H9 (cell line): ENCODE measurements at regions not wholly inside any gene's neighbourhood (a gene's known extent, or its start where the extent isn't known, plus 50 kb on each side); places are given as distances from the start of the nearest gene placed in this dataset.
A peak's percentile ranks its signal among the peaks of the same experiment; 100 is the strongest.

Source experiments
- DNase-seq: peaks from one replicate; pipeline ENCODE4 v3.0.0-alpha.2; 2017
- H2AFZ ChIP-seq: one replicate; pipeline ENCODE4 v1.6.1; 2013; ENCODE audit warnings: mild to moderate bottlenecking, low read length, control low read depth, moderate library complexity
- H2AK5ac ChIP-seq: 2 replicates; pipeline ENCODE4 v1.6.1; 2013; ENCODE audit warnings: low read length, control low read depth, mixed read lengths; ENCODE audit not compliant: insufficient read length
- H2BK120ac ChIP-seq: one replicate; pipeline ENCODE4 v1.6.1; 2013; ENCODE audit warnings: low read depth, mild to moderate bottlenecking, low read length, control low read depth, inconsistent platforms; ENCODE audit not compliant: poor library complexity, severe bottlenecking
- H2BK12ac ChIP-seq: 2 replicates; pipeline ENCODE4 v1.6.1; 2013; ENCODE audit warnings: low read length, control low read depth, mixed read lengths, low read depth; ENCODE audit not compliant: insufficient read length
- H2BK15ac ChIP-seq: 2 replicates; pipeline ENCODE4 v1.6.1; 2013; ENCODE audit warnings: low read depth, low read length, control low read depth
- H2BK20ac ChIP-seq: one replicate; pipeline ENCODE4 v1.6.1; 2013; ENCODE audit warnings: low read depth, mild to moderate bottlenecking, low read length, control low read depth, inconsistent platforms; ENCODE audit not compliant: poor library complexity, severe bottlenecking
- H2BK5ac ChIP-seq: 2 replicates; pipeline ENCODE4 v1.6.1; 2013; ENCODE audit warnings: low read length, control low read depth, mixed read lengths; ENCODE audit not compliant: insufficient read length
- H3K14ac ChIP-seq: 2 replicates; pipeline ENCODE4 v1.6.1; 2013; ENCODE audit warnings: low read length, control low read depth; ENCODE audit not compliant: insufficient read depth
- H3K18ac ChIP-seq: 2 replicates; pipeline ENCODE4 v1.6.1; 2013; ENCODE audit warnings: low read depth, mild to moderate bottlenecking, mixed read lengths, low read length, control low read depth; ENCODE audit not compliant: insufficient read length
- H3K23ac ChIP-seq: 2 replicates; pipeline ENCODE4 v1.6.1; 2013; ENCODE audit warnings: low read length, control low read depth, mixed read lengths, low read depth; ENCODE audit not compliant: insufficient read length
- H3K23me2 ChIP-seq: 2 replicates; pipeline ENCODE4 v1.6.1; 2013; ENCODE audit warnings: low read depth, mild to moderate bottlenecking, mixed read lengths, low read length, control low read depth; ENCODE audit not compliant: insufficient read length, poor library complexity, severe bottlenecking
- H3K27ac ChIP-seq: 2 replicates; pipeline ENCODE4 v1.5.1; 2013; ENCODE audit warnings: low read length, control low read depth, mixed read lengths, low read depth; ENCODE audit not compliant: insufficient read length
- H3K27me3 ChIP-seq: 2 replicates; pipeline ENCODE4 v1.6.1; 2013; ENCODE audit warnings: low read length, control low read depth, inconsistent platforms; ENCODE audit not compliant: insufficient read depth
- H3K4ac ChIP-seq: 2 replicates; pipeline ENCODE4 v1.6.1; 2013; ENCODE audit warnings: low read depth, mild to moderate bottlenecking, control low read depth, inconsistent platforms, low read length, moderate library complexity
- H3K4me1 ChIP-seq: 2 replicates; pipeline ENCODE4 v1.6.1; 2013; ENCODE audit warnings: low read length, control low read depth, inconsistent platforms; ENCODE audit not compliant: insufficient read depth
- H3K4me2 ChIP-seq: 2 replicates; pipeline ENCODE4 v1.6.1; 2013; ENCODE audit warnings: low read length, control low read depth, mixed read lengths; ENCODE audit not compliant: insufficient read length, insufficient read depth
- H3K56ac ChIP-seq: 2 replicates; pipeline ENCODE4 v1.6.1; 2013; ENCODE audit warnings: low read depth, mild to moderate bottlenecking, mixed read lengths, low read length, control low read depth; ENCODE audit not compliant: insufficient read length
- H3K79me1 ChIP-seq: 2 replicates; pipeline ENCODE4 v1.6.1; 2013; ENCODE audit warnings: low read depth, mild to moderate bottlenecking, moderate library complexity, low read length, control low read depth, inconsistent platforms; ENCODE audit not compliant: insufficient read depth, poor library complexity, severe bottlenecking
- H3K79me2 ChIP-seq: 2 replicates; pipeline ENCODE4 v1.6.1; 2013; ENCODE audit warnings: low read length, control low read depth, inconsistent platforms; ENCODE audit not compliant: insufficient read depth
- H3K9ac ChIP-seq: 2 replicates; pipeline ENCODE4 v1.6.1; 2013; ENCODE audit warnings: low read length, control low read depth, mixed read lengths; ENCODE audit not compliant: insufficient read length; ENCODE audit errors: extremely low read depth
- H3K9me3 ChIP-seq: one replicate; pipeline ENCODE4 v1.6.1; 2013; ENCODE audit warnings: low read depth, low read length, inconsistent platforms; ENCODE audit not compliant: control insufficient read depth
- H3T11ph ChIP-seq: one replicate; pipeline ENCODE4 v1.6.1; 2013; ENCODE audit warnings: mild to moderate bottlenecking, low read length, control low read depth, inconsistent platforms
- H4K20me1 ChIP-seq: one replicate; pipeline ENCODE4 v1.6.1; 2013; ENCODE audit not compliant: control insufficient read depth, insufficient read length, insufficient read depth
- H4K5ac ChIP-seq: 2 replicates; pipeline ENCODE4 v1.6.1; 2013; ENCODE audit warnings: low read depth, mild to moderate bottlenecking, mixed read lengths, low read length, control low read depth; ENCODE audit not compliant: insufficient read length
- H4K8ac ChIP-seq: replicated peaks from 2 replicates; pipeline ENCODE4 v1.6.1; 2013; ENCODE audit warnings: low read length, control low read depth, mixed read lengths, low read depth; ENCODE audit not compliant: insufficient read length
- H4K91ac ChIP-seq: 2 replicates; pipeline ENCODE4 v1.6.1; 2013; ENCODE audit warnings: low read depth, mild to moderate bottlenecking, moderate library complexity, mixed read lengths, low read length, control low read depth; ENCODE audit not compliant: insufficient read length
- H3K27ac Mint-ChIP-seq, 3 experiments: 2 replicates in 2 of 3; 3 replicates in 1 of 3; pipeline ENCODE4 v1.8.0; 2020 to 2021; ENCODE audit warnings: mixed read lengths in 3 of 3, mild to moderate bottlenecking in 1 of 3, moderate library complexity in 1 of 3
- H3K27me3 Mint-ChIP-seq: 2 replicates; pipeline ENCODE4 v1.8.0; 2021; ENCODE audit warnings: low read depth, mild to moderate bottlenecking, moderate library complexity, mixed read lengths
- H3K36me3 Mint-ChIP-seq, 3 experiments: 2 replicates in 2 of 3; 3 replicates in 1 of 3; pipeline ENCODE4 v1.8.0; 2020 to 2021; ENCODE audit warnings: low read depth in 3 of 3, mixed read lengths in 3 of 3; ENCODE audit not compliant: insufficient read depth in 1 of 3
- H3K4me1 Mint-ChIP-seq, 2 experiments: 2 replicates each; pipeline ENCODE4 v1.8.0; 2020; ENCODE audit warnings: mixed read lengths in 2 of 2
- H3K4me3 Mint-ChIP-seq, 2 experiments: 2 replicates in 1 of 2; 3 replicates in 1 of 2; pipeline ENCODE4 v1.8.0; 2020 to 2021; ENCODE audit warnings: mild to moderate bottlenecking in 2 of 2, mixed read lengths in 2 of 2, moderate library complexity in 1 of 2
- H3K9me3 Mint-ChIP-seq, 2 experiments: 2 replicates in 1 of 2; 3 replicates in 1 of 2; pipeline ENCODE4 v1.8.0; 2020; ENCODE audit warnings: mild to moderate bottlenecking in 2 of 2, mixed read lengths in 2 of 2, moderate library complexity in 1 of 2
- CTCF ChIP-seq: fragments of 200-600 bp; sonication (generic); conservative IDR thresholded peaks from 3 replicates; pipeline ENCODE4 v1.8.0; 2021; ENCODE audit warnings: antibody characterized with exemption, mild to moderate bottlenecking
- WGBS: extraction: QIAGEN DNeasy Blood & Tissue Kit; methylation state at CpG from one replicate; pipeline ENCODE4 v1.1.7; 2013; ENCODE audit warnings: missing lambda C conversion rate, low lambda C conversion rate, mixed read lengths; ENCODE audit not compliant: insufficient read length; ENCODE audit errors: extremely low coverage; 5-methylcytosine and 5-hydroxymethylcytosine counted together

- H3K9ac ChIP-seq: no peak overlapping the region
- Mint-ChIP-seq H3K4me1 (peaks cover 3 to 9% of the 10 kb centered on the region in 2 experiments), H3K27ac (peak overlapping the region in 1 of 3 experiments; percentile 38; a peak in 1 of 7 replicates), H3K4me3 (no peak overlapping the region), H3K9me3 (peaks cover 0 to 3% of the 10 kb centered on the region in 2 experiments; a peak in 1 of 5 replicates), H3K27me3 (peaks cover 12% of the 10 kb centered on the region), H3K36me3 (no peaks in the 10 kb centered on the region)
- no peak overlapping the region for H2BK12ac ChIP-seq
- no peak overlapping the region for H4K91ac ChIP-seq
- no peak overlapping the region for H3K27ac ChIP-seq
- no peak overlapping the region for H3K23ac ChIP-seq
- no peak overlapping the region for H3K56ac ChIP-seq
- no peak overlapping the region for H3K14ac ChIP-seq
- H3K9me3 ChIP-seq: no peaks in the 10 kb centered on the region
- no peak overlapping the region for H2BK120ac ChIP-seq
- no peak overlapping the region for H4K5ac ChIP-seq
- TF ChIP-seq CTCF: no peak
- H2AFZ ChIP-seq: no peak overlapping the region
- H2BK15ac ChIP-seq: no peak overlapping the region
- H3K4me2 ChIP-seq: no peak overlapping the region
- WGBS: no CpG with 5 or more reads among the region's 4 CpGs
- no peak for DNase-seq
- no peak overlapping the region for H4K8ac ChIP-seq
- no peaks in the 10 kb centered on the region for H3K79me2 ChIP-seq
- no peaks in the 10 kb centered on the region for H3K23me2 ChIP-seq
- no peaks in the 10 kb centered on the region for H3K4me1 ChIP-seq
- no peak overlapping the region for H2AK5ac ChIP-seq
- H3T11ph ChIP-seq: no peak overlapping the region
- no peak overlapping the region for H2BK20ac ChIP-seq
- H4K20me1 ChIP-seq: no peaks in the 10 kb centered on the region
- no peak overlapping the region for H3K4ac ChIP-seq
- no peak overlapping the region for H2BK5ac ChIP-seq
- no peaks in the 10 kb centered on the region for H3K27me3 ChIP-seq
- H3K18ac ChIP-seq: no peak overlapping the region
- H3K79me1 ChIP-seq: no peaks in the 10 kb centered on the region
Observed at GRCh38 chr20:60883496-60883895, 368.6 kb upstream of the CDH4 start.
